ENCODE measurements at regions not wholly inside any gene's neighbourhood (a gene's known extent, or its start where the extent isn't known, plus 50 kb on each side); places are given as distances from the start of the nearest gene placed in this dataset.

DNA sequence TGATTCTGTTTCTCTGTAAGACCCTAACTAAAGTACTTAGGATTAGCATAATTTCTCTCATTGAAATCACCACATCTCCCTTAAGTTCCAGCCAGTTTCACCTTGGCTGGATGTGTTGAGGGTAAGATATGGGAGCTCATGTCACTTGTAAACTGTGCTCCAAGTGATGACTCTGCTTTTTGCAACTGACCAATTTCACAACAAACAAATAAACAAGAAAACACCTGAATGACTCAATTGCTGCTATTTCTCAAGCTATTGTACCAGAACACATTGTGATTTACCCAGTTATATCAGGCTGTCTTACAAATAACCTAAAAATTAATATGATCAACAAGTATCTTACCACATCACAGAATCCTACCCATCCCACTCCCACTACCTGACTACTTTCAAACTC, 379.1 kb upstream of the KIF2A start:
- no peak for TF ChIP-seq POLR2A (IDR thresholded peaks at IDR 0.05)
- TF ChIP-seq, protein P1, sequence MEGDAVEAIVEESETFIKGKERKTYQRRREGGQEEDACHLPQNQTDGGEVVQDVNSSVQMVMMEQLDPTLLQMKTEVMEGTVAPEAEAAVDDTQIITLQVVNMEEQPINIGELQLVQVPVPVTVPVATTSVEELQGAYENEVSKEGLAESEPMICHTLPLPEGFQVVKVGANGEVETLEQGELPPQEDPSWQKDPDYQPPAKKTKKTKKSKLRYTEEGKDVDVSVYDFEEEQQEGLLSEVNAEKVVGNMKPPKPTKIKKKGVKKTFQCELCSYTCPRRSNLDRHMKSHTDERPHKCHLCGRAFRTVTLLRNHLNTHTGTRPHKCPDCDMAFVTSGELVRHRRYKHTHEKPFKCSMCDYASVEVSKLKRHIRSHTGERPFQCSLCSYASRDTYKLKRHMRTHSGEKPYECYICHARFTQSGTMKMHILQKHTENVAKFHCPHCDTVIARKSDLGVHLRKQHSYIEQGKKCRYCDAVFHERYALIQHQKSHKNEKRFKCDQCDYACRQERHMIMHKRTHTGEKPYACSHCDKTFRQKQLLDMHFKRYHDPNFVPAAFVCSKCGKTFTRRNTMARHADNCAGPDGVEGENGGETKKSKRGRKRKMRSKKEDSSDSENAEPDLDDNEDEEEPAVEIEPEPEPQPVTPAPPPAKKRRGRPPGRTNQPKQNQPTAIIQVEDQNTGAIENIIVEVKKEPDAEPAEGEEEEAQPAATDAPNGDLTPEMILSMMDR (IDR thresholded peaks at IDR 0.05), result no peak
